Testis (tissue), 2 donors: ENCODE measurements at regions not wholly inside any gene's neighbourhood (a gene's known extent, or its start where the extent isn't known, plus 50 kb on each side); places are given as distances from the start of the nearest gene placed in this dataset.

Experiments used
- POLR2A ChIP-seq: fragments of 450-650 bp; IDR thresholded peaks from one replicate; pipeline ENCODE4 v1.6.1; 2017; ENCODE audit warnings: antibody characterized with exemption, mild to moderate bottlenecking, moderate library complexity
- TF ChIP-seq, protein P1 (sequence below), 3 experiments: fragments of 450-650 bp in 2 of 3; fragments of 200-600 bp in 1 of 3; sonication (generic) in 1 of 3; IDR thresholded peaks; one replicate each; pipeline ENCODE4 v1.5.1; 2016 to 2019; ENCODE audit warnings: antibody characterized with exemption in 3 of 3, mild to moderate bottlenecking in 2 of 3, moderate library complexity in 1 of 3

DNA sequence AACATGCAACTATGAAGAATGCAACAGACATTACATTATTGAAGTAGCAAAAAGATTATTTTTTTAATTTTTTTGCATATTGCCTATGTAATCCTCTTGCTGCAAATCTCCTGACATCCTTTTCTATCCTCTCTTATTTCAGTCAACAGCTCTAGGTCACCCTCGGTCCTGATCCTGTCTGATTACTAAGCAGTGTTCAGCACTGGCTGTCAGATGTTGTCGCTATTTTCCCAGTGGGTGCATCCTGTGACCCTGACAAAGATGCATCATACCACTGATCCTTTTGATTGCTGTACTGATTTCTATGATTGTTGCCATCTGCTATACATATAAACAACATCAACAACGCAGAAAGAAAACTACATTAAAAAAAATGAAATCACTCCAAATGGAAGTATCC is 443.7 kb upstream of the PRR20A start:
- TF ChIP-seq POLR2A, result no peak
- TF ChIP-seq, protein P1, sequence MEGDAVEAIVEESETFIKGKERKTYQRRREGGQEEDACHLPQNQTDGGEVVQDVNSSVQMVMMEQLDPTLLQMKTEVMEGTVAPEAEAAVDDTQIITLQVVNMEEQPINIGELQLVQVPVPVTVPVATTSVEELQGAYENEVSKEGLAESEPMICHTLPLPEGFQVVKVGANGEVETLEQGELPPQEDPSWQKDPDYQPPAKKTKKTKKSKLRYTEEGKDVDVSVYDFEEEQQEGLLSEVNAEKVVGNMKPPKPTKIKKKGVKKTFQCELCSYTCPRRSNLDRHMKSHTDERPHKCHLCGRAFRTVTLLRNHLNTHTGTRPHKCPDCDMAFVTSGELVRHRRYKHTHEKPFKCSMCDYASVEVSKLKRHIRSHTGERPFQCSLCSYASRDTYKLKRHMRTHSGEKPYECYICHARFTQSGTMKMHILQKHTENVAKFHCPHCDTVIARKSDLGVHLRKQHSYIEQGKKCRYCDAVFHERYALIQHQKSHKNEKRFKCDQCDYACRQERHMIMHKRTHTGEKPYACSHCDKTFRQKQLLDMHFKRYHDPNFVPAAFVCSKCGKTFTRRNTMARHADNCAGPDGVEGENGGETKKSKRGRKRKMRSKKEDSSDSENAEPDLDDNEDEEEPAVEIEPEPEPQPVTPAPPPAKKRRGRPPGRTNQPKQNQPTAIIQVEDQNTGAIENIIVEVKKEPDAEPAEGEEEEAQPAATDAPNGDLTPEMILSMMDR (IDR thresholded peaks at IDR 0.05), result no peak
